Liver (tissue), 8 donors: ENCODE measurements at regions not wholly inside any gene's neighbourhood (a gene's known extent, or its start where the extent isn't known, plus 50 kb on each side); places are given as distances from the start of the nearest gene placed in this dataset.

Experiments used
- DNase-seq: peaks from one replicate; pipeline ENCODE4 v3.0.0-alpha.2; 2017; ENCODE audit warnings: low spot score
- H3K27ac ChIP-seq, 2 donors: one replicate each; pipeline ENCODE4 v1.7.0; 2013; ENCODE audit warnings: inconsistent platforms in 2 of 2, low read length in 2 of 2, control low read depth in 1 of 2, low read depth in 1 of 2, mild to moderate bottlenecking in 1 of 2
- H3K27me3 ChIP-seq, 4 donors: one replicate each; pipeline versions ENCODE4 v1.6.1 to v1.7.0; 2013; ENCODE audit warnings: low read length in 3 of 4, inconsistent platforms in 1 of 4, mild to moderate bottlenecking in 1 of 4, moderate library complexity in 1 of 4; ENCODE audit not compliant: control insufficient read depth in 4 of 4, insufficient read depth in 4 of 4
- H3K36me3 ChIP-seq, 4 donors: one replicate each; pipeline versions ENCODE4 v1.6.1 to v1.7.0; 2013; ENCODE audit warnings: low read length in 3 of 4, mild to moderate bottlenecking in 3 of 4, low read depth in 1 of 4, moderate library complexity in 1 of 4; ENCODE audit not compliant: control insufficient read depth in 4 of 4, insufficient read depth in 3 of 4
- H3K4me1 ChIP-seq, 4 donors: one replicate each; pipeline versions ENCODE4 v1.6.1 to v1.7.0; 2013; ENCODE audit warnings: low read length in 3 of 4, mild to moderate bottlenecking in 3 of 4, moderate library complexity in 1 of 4; ENCODE audit not compliant: control insufficient read depth in 4 of 4, insufficient read depth in 4 of 4
- H3K4me3 ChIP-seq, 3 donors: one replicate each; pipeline versions ENCODE4 v1.6.1 to v1.7.0; 2013; ENCODE audit warnings: low read length in 3 of 3, control low read depth in 1 of 3, low read depth in 1 of 3, mild to moderate bottlenecking in 1 of 3
- H3K9ac ChIP-seq, 2 donors: one replicate each; pipeline ENCODE4 v1.7.0; 2013; ENCODE audit warnings: low read length in 2 of 2, mild to moderate bottlenecking in 2 of 2, moderate library complexity in 2 of 2, control low read depth in 1 of 2, low read depth in 1 of 2
- H3K9me3 ChIP-seq, 4 donors: one replicate each; pipeline versions ENCODE4 v1.6.1 to v1.7.0; 2013; ENCODE audit warnings: low read length in 3 of 4; ENCODE audit not compliant: control insufficient read depth in 4 of 4
- ATF3 ChIP-seq: IDR thresholded peaks from 2 replicates; pipeline ENCODE4 v1.6.1; 2016; ENCODE audit warnings: antibody characterized with exemption
- CTCF ChIP-seq: fragments of 150-350 bp; IDR thresholded peaks from 2 replicates; pipeline ENCODE4 v1.5.1; 2017; ENCODE audit warnings: improper control_type of control experiment, low read depth, low read length; ENCODE audit not compliant: missing input control
- EGR1 ChIP-seq, 2 donors: IDR thresholded peaks; 2 replicates each; pipeline ENCODE4 v1.6.1; 2016 to 2018; ENCODE audit warnings: antibody characterized with exemption in 2 of 2, low read depth in 2 of 2
- FOXA1 ChIP-seq: IDR thresholded peaks from 2 replicates; pipeline ENCODE4 v1.6.1; 2016; ENCODE audit warnings: antibody characterized with exemption
- FOXA2 ChIP-seq: IDR thresholded peaks from 2 replicates; pipeline ENCODE4 v1.6.1; 2016; ENCODE audit warnings: antibody characterized with exemption
- GABPA ChIP-seq, 2 donors: IDR thresholded peaks in 1 of 2; conservative IDR thresholded peaks in 1 of 2; 2 replicates each; pipeline ENCODE4 v1.6.1; 2016; ENCODE audit warnings: antibody characterized with exemption in 2 of 2, mild to moderate bottlenecking in 1 of 2, moderate library complexity in 1 of 2
- HNF4A ChIP-seq, 2 donors: conservative IDR thresholded peaks; 2 replicates each; pipeline ENCODE4 v1.6.1; 2016; ENCODE audit warnings: antibody characterized with exemption in 2 of 2, mild to moderate bottlenecking in 2 of 2
- HNF4G ChIP-seq: IDR thresholded peaks from 2 replicates; pipeline ENCODE4 v1.6.1; 2016; ENCODE audit warnings: antibody characterized with exemption
- JUND ChIP-seq, 2 donors: IDR thresholded peaks; 2 replicates each; pipeline ENCODE4 v1.6.1; 2016; ENCODE audit warnings: antibody characterized with exemption in 2 of 2
- RAD21 ChIP-seq, 2 donors: IDR thresholded peaks; 2 replicates each; pipeline ENCODE4 v1.6.1; 2016; ENCODE audit warnings: antibody characterized with exemption in 2 of 2, mild to moderate bottlenecking in 2 of 2
- RXRA ChIP-seq, 2 donors: IDR thresholded peaks; 2 replicates each; pipeline ENCODE4 v1.6.1; 2017 to 2018; ENCODE audit warnings: antibody characterized with exemption in 2 of 2, mild to moderate bottlenecking in 1 of 2
- SP1 ChIP-seq: IDR thresholded peaks from 2 replicates; pipeline ENCODE4 v1.6.1; 2018; ENCODE audit warnings: antibody characterized with exemption, mild to moderate bottlenecking
- TAF1 ChIP-seq: conservative IDR thresholded peaks from 2 replicates; pipeline ENCODE4 v1.6.1; 2016; ENCODE audit warnings: antibody characterized with exemption, mild to moderate bottlenecking
- YY1 ChIP-seq: IDR thresholded peaks from 2 replicates; pipeline ENCODE4 v1.6.1; 2016; ENCODE audit warnings: antibody characterized with exemption, mild to moderate bottlenecking
- WGBS: extraction: QIAGEN DNeasy Blood & Tissue Kit; methylation state at CpG from one replicate; pipeline ENCODE4 v1.1.7; 2013; 5-methylcytosine and 5-hydroxymethylcytosine counted together
- TF ChIP-seq, protein P1 (sequence below): IDR thresholded peaks from 2 replicates; pipeline ENCODE4 v1.6.1; 2016; ENCODE audit warnings: antibody characterized with exemption, mild to moderate bottlenecking
- TF ChIP-seq, protein P2 (sequence below): IDR thresholded peaks from 2 replicates; pipeline ENCODE4 v1.6.1; 2016; ENCODE audit warnings: antibody characterized with exemption
- TF ChIP-seq, protein P3 (sequence below): IDR thresholded peaks from 2 replicates; pipeline ENCODE4 v1.6.1; 2016; ENCODE audit warnings: antibody characterized with exemption
- donor health status: healthy.
- donor health status: healthy.
- donor health status: healthy.
- donor health status: healthy.
- donor health status: healthy.

DNA sequence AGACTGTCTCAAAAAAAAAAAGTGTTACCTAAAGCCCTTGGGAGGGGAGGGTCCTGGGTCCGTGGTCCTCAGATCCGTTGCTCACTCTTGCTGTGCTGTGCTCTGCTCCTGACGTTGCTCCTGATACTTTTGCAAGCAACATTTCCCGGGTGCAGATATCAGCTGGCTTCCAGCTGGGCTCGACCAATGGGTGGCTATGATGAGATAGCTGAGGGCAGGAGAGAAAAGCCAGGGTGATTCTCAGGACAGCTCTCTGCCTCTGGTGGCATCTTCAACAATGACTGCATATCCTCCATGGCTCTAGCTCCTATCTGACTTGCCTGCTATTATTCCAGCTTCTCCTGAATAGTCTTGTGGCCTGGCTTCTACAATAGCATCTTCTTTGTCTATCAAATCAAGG is 134.5 kb downstream of the RPS12 start:
- Histone ChIP-seq H3K4me1 (no peaks in the 10 kb centered on the region), H3K27ac (no peak overlapping the region), H3K9ac (no peak overlapping the region), H3K27me3 (no peaks in the 10 kb centered on the region), H3K4me3 (no peak overlapping the region), H3K9me3 (no peaks in the 10 kb centered on the region), H3K36me3 (no peaks in the 10 kb centered on the region)
- WGBS = 53% methylated on average over 5 of the region's 5 CpGs
- TF ChIP-seq RAD21 (IDR thresholded peaks at IDR 0.05) = no peak
- no peak for TF ChIP-seq SP1
- TF ChIP-seq HNF4G = no peak
- TF ChIP-seq, protein P1, sequence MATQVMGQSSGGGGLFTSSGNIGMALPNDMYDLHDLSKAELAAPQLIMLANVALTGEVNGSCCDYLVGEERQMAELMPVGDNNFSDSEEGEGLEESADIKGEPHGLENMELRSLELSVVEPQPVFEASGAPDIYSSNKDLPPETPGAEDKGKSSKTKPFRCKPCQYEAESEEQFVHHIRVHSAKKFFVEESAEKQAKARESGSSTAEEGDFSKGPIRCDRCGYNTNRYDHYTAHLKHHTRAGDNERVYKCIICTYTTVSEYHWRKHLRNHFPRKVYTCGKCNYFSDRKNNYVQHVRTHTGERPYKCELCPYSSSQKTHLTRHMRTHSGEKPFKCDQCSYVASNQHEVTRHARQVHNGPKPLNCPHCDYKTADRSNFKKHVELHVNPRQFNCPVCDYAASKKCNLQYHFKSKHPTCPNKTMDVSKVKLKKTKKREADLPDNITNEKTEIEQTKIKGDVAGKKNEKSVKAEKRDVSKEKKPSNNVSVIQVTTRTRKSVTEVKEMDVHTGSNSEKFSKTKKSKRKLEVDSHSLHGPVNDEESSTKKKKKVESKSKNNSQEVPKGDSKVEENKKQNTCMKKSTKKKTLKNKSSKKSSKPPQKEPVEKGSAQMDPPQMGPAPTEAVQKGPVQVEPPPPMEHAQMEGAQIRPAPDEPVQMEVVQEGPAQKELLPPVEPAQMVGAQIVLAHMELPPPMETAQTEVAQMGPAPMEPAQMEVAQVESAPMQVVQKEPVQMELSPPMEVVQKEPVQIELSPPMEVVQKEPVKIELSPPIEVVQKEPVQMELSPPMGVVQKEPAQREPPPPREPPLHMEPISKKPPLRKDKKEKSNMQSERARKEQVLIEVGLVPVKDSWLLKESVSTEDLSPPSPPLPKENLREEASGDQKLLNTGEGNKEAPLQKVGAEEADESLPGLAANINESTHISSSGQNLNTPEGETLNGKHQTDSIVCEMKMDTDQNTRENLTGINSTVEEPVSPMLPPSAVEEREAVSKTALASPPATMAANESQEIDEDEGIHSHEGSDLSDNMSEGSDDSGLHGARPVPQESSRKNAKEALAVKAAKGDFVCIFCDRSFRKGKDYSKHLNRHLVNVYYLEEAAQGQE = no peak
- TF ChIP-seq JUND (IDR thresholded peaks at IDR 0.05) = no peak
- no peak for TF ChIP-seq CTCF
- TF ChIP-seq, protein P2, sequence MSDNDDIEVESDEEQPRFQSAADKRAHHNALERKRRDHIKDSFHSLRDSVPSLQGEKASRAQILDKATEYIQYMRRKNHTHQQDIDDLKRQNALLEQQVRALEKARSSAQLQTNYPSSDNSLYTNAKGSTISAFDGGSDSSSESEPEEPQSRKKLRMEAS = no peak
- no peak for DNase-seq

GRCh38 chr6:132950566-132950965 is 136.2 kb downstream of the RPS12 start:
- Histone ChIP-seq H3K9ac (no peak overlapping the region), H3K4me3 (no peak overlapping the region), H3K36me3 (no peaks in the 10 kb centered on the region), H3K9me3 (no peaks in the 10 kb centered on the region), H3K27ac (no peak overlapping the region), H3K27me3 (no peaks in the 10 kb centered on the region), H3K4me1 (no peaks in the 10 kb centered on the region)
- TF ChIP-seq, protein P3, sequence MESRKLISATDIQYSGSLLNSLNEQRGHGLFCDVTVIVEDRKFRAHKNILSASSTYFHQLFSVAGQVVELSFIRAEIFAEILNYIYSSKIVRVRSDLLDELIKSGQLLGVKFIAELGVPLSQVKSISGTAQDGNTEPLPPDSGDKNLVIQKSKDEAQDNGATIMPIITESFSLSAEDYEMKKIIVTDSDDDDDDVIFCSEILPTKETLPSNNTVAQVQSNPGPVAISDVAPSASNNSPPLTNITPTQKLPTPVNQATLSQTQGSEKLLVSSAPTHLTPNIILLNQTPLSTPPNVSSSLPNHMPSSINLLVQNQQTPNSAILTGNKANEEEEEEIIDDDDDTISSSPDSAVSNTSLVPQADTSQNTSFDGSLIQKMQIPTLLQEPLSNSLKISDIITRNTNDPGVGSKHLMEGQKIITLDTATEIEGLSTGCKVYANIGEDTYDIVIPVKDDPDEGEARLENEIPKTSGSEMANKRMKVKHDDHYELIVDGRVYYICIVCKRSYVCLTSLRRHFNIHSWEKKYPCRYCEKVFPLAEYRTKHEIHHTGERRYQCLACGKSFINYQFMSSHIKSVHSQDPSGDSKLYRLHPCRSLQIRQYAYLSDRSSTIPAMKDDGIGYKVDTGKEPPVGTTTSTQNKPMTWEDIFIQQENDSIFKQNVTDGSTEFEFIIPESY = no peak
- no peak for TF ChIP-seq JUND (IDR thresholded peaks at IDR 0.05)
- TF ChIP-seq HNF4A (conservative IDR thresholded peaks at IDR 0.05) = no peak
- TF ChIP-seq CTCF = no peak
- no peak for TF ChIP-seq EGR1 (IDR thresholded peaks at IDR 0.05; ENCODE audit: low read depth in 2 of 2)
- no peak for TF ChIP-seq RAD21 (IDR thresholded peaks at IDR 0.05)
- no peak for TF ChIP-seq SP1
- no peak for TF ChIP-seq YY1
- no peak for TF ChIP-seq GABPA (IDR thresholded peaks at IDR 0.05 in 1 of 2, conservative IDR thresholded peaks at IDR 0.05 in 1 of 2)
- no peak for TF ChIP-seq HNF4G
- no peak for TF ChIP-seq TAF1
- no peak for TF ChIP-seq FOXA2
- TF ChIP-seq ATF3 = no peak
- TF ChIP-seq, protein P1 = no peak
- TF ChIP-seq FOXA1 = no peak
- TF ChIP-seq, protein P2 = no peak
- no peak for TF ChIP-seq RXRA (IDR thresholded peaks at IDR 0.05)
- no peak for DNase-seq
- WGBS = 89% methylated on average over 3 of the region's 3 CpGs
